Activated CD8-positive, alpha-beta memory T cell treated with anti-CD3 and anti-CD28 coated beads for 4 hours (primary cell): ENCODE measurements at regions not wholly inside any gene's neighbourhood (a gene's known extent, or its start where the extent isn't known, plus 50 kb on each side); places are given as distances from the start of the nearest gene placed in this dataset.

ENCODE experiments used
- DNase-seq, 2 donors: peaks; one replicate each; pipeline ENCODE4 v3.0.0-alpha.2; 2020; ENCODE audit warnings: low read depth in 2 of 2

DNA sequence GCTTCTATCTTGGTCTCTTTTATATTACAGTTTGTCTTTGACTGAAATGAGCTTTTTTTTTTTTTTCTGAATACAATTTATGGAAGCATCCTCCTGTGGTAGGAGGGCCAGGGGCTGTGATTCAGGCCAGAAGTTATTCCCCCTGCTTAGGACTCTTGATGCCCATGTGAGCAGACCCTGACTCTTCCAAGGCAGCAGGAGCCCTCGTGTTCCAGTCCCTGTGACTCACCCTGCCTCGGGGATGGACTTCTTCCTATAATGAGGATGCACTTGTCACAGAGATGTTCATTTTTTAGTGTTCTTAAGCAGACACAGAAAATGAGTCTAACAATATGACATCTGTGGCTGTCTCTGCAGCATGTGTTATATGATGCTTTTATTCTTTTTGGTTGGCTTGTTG lies 1293.7 kb upstream of the AUTS2 start:
- no peak for DNase-seq

- no peak for DNase-seq
These were observed 1291.6 kb upstream of the AUTS2 start for GRCh38 chr7:68306692-68307107.

- DNase-seq: no peak
These were observed 1289.0 kb upstream of the AUTS2 start for GRCh38 chr7:68309271-68309670.

DNA sequence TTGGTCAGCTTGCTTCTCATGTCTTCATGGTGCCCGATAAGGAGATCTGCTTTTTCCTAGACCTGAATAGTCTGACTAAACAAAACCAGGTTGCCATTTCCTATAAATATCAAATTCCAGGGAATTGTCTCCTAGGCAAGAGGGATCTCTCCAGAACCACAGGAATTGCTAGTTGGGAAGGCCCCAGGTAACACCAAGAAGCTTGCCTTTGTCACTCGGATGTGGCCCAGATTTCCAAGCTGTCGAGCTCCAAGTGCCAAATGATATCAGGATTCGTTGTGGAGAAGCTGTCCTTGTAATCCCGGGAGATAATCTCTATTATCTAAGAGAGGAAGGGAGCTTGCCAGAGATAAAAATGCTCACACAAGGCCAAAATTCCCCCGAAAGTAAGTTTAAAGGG lies 1288.5 kb upstream of the AUTS2 start:
- DNase-seq: no peak

GRCh38 chr7:68311958-68312357 lies 1286.3 kb upstream of the AUTS2 start:
- no peak for DNase-seq

DNA sequence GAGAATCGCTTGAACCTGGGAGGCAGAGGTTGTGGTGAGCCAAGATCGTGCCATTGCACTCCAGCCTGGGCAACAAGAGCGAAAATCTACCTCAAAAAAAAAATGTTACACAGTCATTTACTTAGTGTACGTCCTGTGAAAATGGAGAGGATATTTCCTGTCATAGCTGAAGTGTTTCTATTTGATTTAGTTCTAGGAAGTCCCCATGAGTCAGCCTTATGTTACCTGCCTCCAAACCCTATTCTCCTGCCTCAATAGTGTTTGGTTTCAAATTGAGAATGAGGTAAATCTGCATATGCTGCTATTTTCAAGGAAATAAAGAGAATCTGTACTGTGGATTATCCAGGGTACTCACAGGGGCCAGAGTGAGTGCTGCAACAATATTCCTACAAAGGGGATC lies 1284.5 kb upstream of the AUTS2 start:
- DNase-seq: no peak

DNA sequence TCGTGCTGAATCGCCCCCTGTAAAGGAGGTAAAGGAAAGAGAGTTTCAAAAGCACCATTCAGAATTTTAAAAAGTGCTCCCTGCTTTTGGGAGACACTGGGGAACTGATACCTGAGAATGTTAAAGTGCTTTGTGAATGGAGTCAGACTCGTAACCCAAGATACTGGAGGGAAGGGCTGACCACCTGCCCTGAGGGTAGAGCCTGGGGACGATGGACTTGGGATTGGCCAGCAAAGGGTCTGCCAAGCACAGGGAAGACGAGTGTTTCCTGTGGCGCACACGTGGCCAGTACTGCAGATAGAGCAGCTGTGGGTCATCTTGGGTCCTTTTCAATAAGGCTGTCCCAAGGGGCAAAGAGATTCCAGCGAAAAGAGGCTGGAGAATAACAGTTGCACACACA lies 1284.1 kb upstream of the AUTS2 start:
- DNase-seq: no peak

DNA sequence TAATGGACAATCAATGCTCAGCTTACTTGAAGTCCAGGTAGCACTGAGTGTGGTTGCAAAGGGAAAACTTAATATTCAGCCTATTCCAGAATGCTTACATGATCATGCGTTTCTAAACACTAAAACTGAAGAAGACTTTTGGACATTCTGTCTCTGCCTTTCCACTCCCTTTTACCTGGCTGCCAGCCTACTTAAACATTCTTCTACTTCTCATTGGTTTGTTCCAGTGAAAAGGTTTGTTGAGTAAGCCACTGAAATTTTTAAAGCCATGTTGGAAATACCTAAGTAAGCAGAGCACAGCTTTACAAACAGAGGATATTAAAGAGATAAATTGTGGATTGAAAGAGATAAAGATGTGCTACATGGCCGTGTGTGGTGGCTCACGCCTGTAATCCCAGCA lies 1280.8 kb upstream of the AUTS2 start:
- DNase-seq: no peak

DNA sequence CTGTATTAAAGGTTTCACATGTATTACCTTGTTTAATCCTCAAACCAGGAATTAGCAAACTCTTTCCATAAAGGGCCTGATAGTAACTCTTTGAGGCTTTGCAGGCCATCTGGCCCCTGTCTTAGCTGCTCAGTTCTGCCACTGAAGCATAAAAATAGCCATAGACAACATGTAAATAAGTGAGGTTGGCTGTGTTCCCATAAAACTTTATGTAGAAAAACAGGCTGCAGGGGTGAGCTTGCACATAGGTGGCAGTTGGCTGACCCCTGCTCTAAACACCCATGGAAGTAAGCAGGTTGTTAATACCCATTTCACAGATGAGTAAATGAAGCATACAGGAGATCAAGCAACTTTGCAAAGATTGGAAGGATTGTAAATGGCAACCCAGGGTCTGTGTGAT lies 1279.2 kb upstream of the AUTS2 start:
- no peak for DNase-seq

GRCh38 chr7:68321076-68321639 lies 1277.1 kb upstream of the AUTS2 start:
- DNase-seq: no peak

DNA sequence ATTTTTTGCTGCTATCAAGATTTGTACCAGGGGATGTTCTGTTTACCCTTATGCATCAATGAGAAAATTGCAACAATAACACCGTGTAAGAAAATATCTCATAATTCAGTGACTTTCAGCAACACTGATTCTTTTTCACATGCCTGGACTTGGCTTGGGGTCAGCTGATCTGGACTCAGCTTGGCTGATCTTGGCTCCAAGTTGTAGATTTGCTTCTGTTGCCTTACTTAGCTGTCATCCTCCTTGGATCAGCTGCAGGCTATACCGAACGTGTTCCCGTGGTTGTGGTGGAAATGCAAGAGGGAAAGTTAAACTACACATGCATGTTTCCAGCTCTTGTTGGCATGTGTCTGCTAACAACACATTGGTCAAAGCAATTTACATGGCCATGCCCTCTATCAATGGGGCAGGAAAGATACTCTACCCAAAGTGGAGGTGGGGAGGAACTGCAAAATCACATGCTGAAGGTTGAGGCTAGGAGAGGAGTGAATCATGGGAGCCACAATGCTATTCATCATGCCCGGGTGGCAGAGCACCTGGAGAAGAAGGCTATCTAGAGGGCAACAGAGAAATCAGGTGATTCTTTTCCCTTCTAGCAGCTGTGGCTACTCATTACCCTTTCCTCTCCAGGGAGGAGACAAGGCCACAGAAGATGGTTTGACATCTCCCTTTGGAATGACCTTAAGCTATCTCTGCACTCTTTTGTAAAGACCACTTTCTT lies 1276.3 kb upstream of the AUTS2 start:
- no peak for DNase-seq

- no peak for DNase-seq
These were observed 1273.7 kb upstream of the AUTS2 start for GRCh38 chr7:68324621-68325020.

DNA sequence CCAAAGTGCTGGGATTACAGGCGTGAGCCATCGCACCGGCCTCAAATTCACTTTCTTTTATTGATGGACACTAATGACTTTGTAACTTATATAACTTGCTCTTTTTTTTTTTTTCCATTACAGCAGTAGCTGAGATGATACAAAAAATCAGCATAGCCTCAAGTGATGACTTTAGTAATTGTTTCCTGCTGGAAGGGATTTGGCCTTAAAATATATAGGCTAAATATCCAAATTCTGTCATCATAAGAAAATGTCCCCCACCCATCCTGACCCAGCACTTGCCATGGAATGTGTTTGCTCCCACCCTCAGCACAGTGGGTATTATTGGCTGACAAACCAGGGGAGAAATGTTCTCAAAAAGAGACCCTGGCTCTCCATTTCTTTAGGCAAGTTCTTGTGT lies 1264.1 kb upstream of the AUTS2 start:
- no peak for DNase-seq

GRCh38 chr7:68334636-68335272 lies 1263.5 kb upstream of the AUTS2 start:
- DNase-seq: no peak

DNA sequence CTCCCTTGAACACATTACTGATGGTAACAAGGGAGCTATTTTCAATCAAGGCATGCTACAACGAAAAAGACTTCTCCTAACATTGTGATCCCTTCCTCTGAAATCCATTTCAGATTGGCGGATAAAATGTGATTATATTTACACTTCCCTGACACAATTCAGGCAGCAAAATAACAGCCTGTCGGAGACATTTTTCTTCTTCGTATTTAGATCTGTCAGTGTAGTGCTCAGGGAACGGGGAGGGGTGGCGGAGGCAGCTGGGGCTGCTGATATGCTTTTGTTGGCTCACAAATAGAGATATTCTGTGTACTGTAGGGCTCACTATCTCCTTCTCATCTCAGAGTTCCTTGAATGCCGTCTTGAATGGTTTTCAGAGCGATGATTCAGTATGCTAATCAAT lies 1261.7 kb upstream of the AUTS2 start:
- no peak for DNase-seq

- DNase-seq: no peak
These were observed 1249.9 kb upstream of the AUTS2 start for GRCh38 chr7:68348401-68348800.

DNA sequence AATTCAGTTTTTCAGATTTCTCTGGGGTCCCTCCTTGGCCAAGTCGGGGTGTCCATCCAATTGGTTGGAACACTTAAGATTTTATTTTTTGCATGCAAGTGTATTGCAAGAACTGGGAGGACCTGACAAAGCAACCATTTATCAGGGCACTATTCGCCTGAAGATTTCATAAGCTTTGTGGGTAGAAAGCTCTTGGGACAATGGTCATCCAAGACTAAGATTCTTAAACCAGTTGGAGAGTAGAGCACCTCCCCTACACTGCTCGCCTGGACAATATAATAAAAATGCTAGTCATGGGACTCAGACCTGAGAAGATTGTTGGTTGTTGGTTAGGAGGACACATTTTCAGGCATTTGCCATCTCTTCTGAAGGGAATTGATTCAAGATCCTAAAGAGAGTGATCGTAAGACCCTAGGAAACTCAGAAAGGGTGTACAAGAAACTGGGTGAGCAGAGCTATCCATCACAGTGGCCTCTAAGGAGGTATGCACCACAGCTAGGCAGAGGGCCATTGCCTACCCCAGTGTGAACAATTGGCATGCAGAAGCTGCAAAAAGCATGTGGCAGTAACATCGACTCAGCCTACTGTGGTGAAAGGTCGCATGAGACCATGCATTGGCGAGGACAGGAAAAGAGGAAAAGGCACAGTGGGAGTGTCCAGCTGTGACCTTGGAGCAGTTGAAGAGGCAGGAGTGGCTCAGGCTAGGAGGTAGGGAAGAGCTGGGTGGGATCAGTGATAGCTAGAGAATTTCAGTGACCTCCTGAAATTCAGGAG lies 1235.3 kb upstream of the AUTS2 start:
- DNase-seq: no peak

- DNase-seq: no peak
These were observed 1233.2 kb upstream of the AUTS2 start for GRCh38 chr7:68364886-68365625.

- no peak for DNase-seq
These were observed 1226.3 kb upstream of the AUTS2 start for GRCh38 chr7:68371985-68372384.

DNA sequence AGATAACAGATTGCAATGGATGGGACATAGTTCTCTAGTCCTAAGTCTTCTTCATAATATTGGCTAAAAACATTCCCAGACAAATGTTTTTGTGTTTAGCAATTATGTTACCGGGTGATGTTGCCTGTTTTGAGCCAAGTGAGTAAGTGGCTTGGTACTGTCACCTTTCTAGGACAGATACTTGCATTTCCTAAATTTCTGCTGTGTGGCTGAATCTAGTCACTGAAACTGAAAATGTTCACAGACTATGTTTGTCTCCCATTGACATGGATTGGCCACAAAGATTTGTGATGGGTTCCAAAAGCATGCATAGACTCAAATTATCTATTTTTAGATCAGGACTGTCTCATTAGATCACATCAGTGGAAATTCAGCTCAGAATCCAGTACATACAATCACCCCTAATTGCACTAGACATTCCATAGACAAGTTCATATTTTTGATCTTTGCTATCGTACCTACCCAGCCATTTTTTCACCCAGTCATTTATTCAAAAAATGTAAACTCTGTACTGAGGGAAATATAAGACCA lies 1222.1 kb upstream of the AUTS2 start:
- DNase-seq: no peak

- no peak for DNase-seq
These were observed 1216.5 kb upstream of the AUTS2 start for GRCh38 chr7:68381731-68382130.

DNA sequence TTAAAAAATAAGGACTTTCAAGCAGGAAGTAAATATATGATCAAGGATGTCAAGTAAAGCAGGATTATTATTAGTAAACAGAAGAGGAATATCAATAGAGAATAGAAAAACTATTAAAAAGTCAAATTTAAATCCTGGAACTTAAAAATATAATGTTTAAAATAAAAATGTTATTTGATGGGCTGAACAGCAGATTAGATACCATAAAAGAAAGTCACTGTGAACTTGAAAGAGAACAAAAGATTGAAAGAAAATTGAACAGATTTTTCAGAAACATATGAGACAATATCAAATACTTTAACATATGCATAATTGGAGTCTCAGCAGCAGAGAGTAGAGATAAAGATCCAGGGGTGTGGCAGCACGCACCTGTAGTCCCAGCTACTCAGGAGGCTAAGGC lies 1213.7 kb upstream of the AUTS2 start:
- no peak for DNase-seq
